GM18858 (cell line): ENCODE measurements at regions not wholly inside any gene's neighbourhood (a gene's known extent, or its start where the extent isn't known, plus 50 kb on each side); places are given as distances from the start of the nearest gene placed in this dataset.

Experiments
- ATAC-seq: cut with Tn5 transposase; IDR thresholded peaks from one replicate; pipeline ENCODE4 v1.9.1; 2021; ENCODE audit not compliant: unreplicated experiment

- ATAC-seq = peak; percentile 57
These were observed 68.0 kb upstream of the RIOK3 start for GRCh38 chr18:23384778-23385736.

- ATAC-seq = no peak
These were observed 66.8 kb upstream of the RIOK3 start for GRCh38 chr18:23386317-23386716.

DNA sequence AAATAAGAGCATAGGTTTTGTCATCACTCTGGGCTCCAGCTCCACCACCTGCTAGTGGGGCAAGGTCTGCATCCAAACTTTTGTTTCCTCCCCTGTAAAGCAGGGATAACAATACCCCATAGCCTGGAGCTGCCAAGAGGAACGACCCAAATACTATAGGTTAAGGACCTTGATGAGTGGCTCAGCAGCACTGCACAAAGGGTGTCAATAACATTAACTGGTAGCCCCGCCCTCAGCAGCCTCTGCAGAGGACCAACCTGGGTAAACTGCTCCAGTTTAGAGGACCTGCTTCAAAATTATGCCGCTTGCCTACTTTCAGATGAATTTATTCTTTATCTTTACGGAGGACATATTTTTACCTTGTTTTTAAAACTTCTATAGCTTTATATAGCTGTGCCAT lies 65.8 kb upstream of the RIOK3 start:
- no peak for ATAC-seq

GRCh38 chr18:23388357-23388756 lies 64.7 kb upstream of the RIOK3 start:
- no peak for ATAC-seq

- no peak for ATAC-seq
These were observed 61.9 kb upstream of the RIOK3 start for GRCh38 chr18:23391156-23391555.

- ATAC-seq = no peak
These were observed 55.2 kb upstream of the RIOK3 start for GRCh38 chr18:23397907-23398306.

GRCh38 chr18:23398401-23398800 lies 54.7 kb upstream of the RIOK3 start:
- ATAC-seq = no peak

- ATAC-seq = no peak
These were observed 54.0 kb upstream of the RIOK3 start for GRCh38 chr18:23399067-23399466.

- ATAC-seq = no peak
These were observed 52.2 kb upstream of the RIOK3 start for GRCh38 chr18:23400918-23401317.

GRCh38 chr18:23401400-23402347 lies 51.4 kb upstream of the RIOK3 start:
- ATAC-seq = no peak
